NCI-H82 treated with DMSO at 0.1 percent for 48 hours (cell line): ENCODE measurements at regions not wholly inside any gene's neighbourhood (a gene's known extent, or its start where the extent isn't known, plus 50 kb on each side); places are given as distances from the start of the nearest gene placed in this dataset.
"Not testable (repeated sequence)": the region's sequence is repeated elsewhere in the genome, so short reads cannot be mapped to it uniquely, and the experiment has no call there.

ENCODE experiments used
- DNase-seq: peaks from one replicate; lab custom pipeline; 2025; ENCODE audit not compliant: unreplicated experiment; lab: John Stamatoyannopoulos, UW

- no peak for DNase-seq
Measured at GRCh38 chr13:21910546-21910945, 239.7 kb downstream of the FGF9 start.

- DNase-seq: no peak
Measured at GRCh38 chr13:21911646-21912298, 240.9 kb downstream of the FGF9 start.

DNA sequence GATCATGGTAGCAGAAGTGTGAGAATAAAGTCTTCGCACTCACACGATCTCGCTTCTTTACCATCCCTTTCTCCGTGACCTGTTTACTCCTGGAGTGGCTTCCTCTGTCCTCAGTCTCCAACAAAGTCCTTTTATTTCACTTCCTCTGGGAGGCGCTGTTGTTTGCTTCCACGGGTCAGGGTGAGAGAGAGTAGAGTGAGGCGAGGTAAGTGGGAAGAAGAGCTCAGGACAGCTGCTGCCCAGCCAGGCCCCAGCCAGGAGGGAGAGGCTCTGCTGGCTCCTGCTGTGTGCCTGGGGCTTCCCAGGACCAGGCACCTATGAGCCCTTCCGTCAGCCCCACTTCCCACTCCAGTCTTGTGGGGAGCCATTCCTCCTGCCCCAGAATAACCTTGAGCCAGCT, 242.1 kb downstream of the FGF9 start:
- no peak for DNase-seq

- no peak for DNase-seq
Measured at GRCh38 chr13:21917086-21918015, 246.5 kb downstream of the FGF9 start.

GRCh38 chr13:21920802-21921201, 249.9 kb downstream of the FGF9 start:
- DNase-seq: not testable (repeated sequence)

DNA sequence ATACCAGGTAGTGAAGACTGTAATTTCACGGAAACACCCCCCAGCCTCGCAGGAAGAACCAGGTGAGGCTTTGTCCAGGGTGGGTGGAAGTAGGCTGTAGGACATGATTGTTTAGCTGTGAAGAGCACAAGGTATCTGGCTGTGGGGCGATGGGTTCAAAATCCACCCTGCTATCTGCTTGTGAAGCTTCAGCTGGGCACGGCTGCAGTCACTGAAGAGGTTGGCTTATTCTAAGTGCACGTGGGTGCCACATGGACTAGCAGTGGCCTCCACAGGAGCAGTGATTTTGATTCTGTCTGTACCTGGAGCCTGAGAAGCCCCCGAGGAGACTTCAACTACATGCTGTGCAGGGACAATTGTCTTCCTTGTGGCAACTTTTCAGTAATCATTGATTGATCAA, 254.1 kb downstream of the FGF9 start:
- no peak for DNase-seq

- DNase-seq: no peak
Measured at GRCh38 chr13:21925720-21926119, 254.8 kb downstream of the FGF9 start.

GRCh38 chr13:21929400-21929799, 258.5 kb downstream of the FGF9 start:
- no peak for DNase-seq

- no peak for DNase-seq
Measured at GRCh38 chr13:21930536-21930935, 259.7 kb downstream of the FGF9 start.

GRCh38 chr13:21932578-21932977, 261.7 kb downstream of the FGF9 start:
- no peak for DNase-seq

GRCh38 chr13:21932996-21933395, 262.1 kb downstream of the FGF9 start:
- no peak for DNase-seq

DNA sequence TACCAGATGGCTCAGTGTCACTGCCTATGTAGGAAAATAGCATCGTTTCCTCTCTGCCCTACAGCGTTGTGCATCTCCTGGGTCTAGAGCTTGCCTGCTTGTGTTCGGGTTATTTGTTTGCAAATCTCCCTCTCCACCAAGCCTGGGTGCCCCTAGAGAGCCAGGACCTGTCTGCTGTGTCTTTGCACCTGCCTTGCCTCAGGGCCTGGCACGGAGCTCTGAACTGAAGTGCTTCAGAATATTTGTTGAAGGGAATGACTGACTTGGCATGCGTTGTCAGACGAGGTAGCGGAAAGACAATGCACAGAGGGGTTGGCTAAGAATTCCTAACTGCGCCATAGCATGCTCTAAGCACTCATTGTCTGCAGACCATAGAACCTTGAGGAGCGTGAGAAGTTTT, 263.4 kb downstream of the FGF9 start:
- no peak for DNase-seq

- no peak for DNase-seq
Measured at GRCh38 chr13:21936674-21937073, 265.8 kb downstream of the FGF9 start.

DNA sequence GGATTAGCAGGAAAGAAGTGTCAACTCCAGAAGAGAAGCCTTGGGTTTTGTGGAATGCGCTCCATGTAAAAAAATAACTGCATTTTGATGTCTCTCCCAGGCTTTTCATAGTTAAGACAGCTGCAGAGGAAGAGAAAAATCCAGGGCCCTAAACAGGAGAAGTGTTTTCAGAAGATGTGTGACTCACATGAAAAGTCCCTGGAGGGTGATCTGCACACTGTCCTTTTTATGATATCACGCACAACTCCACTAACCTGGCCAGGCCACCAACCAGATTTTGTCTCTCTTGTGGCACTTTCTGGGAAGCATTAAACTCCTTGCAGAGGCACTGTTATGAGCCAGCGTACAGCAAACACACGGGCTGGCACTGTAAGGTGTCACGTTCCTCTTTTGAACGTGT, 267.3 kb downstream of the FGF9 start:
- no peak for DNase-seq

DNA sequence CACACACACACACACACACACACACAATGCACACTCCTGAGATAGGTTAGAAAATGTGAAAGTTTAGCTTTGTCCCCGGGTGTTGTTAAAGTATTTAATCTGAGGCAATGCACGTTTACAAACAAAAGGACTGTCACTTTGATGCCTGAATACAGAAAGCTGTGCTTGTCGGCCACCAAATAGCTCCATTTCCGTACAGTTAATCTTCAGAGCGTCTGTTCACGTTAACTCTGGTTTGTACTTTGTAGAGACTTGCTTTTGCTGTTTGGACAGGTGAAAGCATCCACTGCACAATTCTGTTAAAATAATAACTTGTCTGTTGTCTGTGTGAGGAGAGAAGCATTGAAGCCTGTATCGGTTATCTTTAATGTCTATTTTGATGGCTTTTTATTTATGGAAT, 267.8 kb downstream of the FGF9 start:
- no peak for DNase-seq

- no peak for DNase-seq
Measured at GRCh38 chr13:21942061-21942460, 271.2 kb downstream of the FGF9 start.

GRCh38 chr13:21944610-21945009, 273.7 kb downstream of the FGF9 start:
- DNase-seq: no peak

- DNase-seq: no peak
Measured at GRCh38 chr13:21945195-21945594, 274.3 kb downstream of the FGF9 start.

DNA sequence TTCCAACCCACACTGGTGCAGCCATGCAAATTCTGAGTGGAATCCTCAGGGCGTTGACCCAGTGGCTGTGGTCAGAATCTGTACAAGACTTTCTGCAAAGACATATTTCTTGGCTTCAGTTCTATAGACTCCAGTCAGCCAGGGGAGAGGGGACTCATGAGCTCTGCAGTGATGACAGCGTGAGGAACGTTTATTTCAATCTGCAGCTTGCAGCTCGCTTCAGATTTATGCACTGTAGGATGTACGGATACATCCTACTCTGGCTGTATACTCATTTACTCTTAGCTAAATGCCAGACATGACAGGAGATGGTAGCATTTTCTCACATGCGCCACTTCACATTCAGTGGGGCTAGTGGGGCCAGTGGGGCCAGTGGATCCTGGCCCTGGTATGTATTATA, 276.1 kb downstream of the FGF9 start:
- no peak for DNase-seq

DNA sequence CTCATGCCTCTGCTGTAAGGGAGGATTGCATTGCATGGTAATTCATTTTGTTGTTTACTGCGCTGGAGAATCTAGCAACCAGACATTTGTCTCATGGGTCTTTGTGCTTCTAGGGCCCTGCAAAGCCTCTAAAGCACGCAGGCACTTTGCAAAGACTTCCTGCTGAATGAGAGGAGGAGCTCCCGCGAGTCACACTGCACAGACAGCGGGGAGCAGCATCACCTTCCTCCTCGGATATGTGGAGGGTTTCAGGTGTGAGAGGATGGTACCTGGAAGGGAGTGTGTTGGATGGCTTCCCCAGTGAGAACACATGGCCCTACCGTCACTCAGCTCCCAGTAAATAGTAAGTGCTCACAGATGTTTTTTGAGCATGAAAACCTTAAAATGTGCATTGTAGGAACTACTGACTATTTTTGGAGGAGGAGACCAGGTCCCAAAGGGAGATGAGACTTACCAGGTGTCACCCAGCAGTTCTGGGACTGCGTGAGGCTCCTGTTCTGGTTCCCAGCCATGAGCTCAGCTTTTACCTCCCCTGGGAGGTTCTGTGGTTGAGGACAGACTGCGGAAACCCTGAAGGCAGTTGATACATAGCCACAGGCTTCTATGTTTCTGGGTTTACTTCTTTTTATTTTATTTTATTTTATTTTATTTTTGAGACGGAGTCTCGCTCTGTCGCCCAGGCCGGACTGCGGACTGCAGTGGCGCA, 278.0 kb downstream of the FGF9 start:
- no peak for DNase-seq

GRCh38 chr13:21949818-21950429, 279.1 kb downstream of the FGF9 start:
- DNase-seq: no peak
